SU-DHL-6 (cell line): ENCODE measurements at regions not wholly inside any gene's neighbourhood (a gene's known extent, or its start where the extent isn't known, plus 50 kb on each side); places are given as distances from the start of the nearest gene placed in this dataset.

Experiments used
- H2AFZ ChIP-seq: fragments of 200-600 bp; sonication (generic); 2 replicates; pipeline ENCODE4 v1.6.1; 2014; ENCODE audit warnings: low read depth, mild to moderate bottlenecking, moderate library complexity, mixed read lengths, antibody characterized with exemption, low read length; ENCODE audit not compliant: severe bottlenecking
- H3F3A ChIP-seq: fragments of 200-600 bp; shearing (Covaris generic); 2 replicates; pipeline ENCODE4 v1.6.0; 2016; ENCODE audit warnings: antibody characterized with exemption, mild to moderate bottlenecking; ENCODE audit not compliant: insufficient read depth
- H3K27ac ChIP-seq: fragments of 200-600 bp; sonication (generic); 2 replicates; pipeline ENCODE4 v1.5.1; 2016; ENCODE audit warnings: low read depth, mild to moderate bottlenecking, low read length, moderate library complexity, mixed read lengths
- H3K27me3 ChIP-seq: fragments of 200-600 bp; sonication (generic), shearing (Covaris generic); 2 replicates; pipeline ENCODE4 v1.6.0; 2014; ENCODE audit warnings: mild to moderate bottlenecking, low read length
- H3K36me3 ChIP-seq: fragments of 200-600 bp; sonication (generic); 2 replicates; pipeline ENCODE4 v1.6.1; 2014; ENCODE audit warnings: mild to moderate bottlenecking, low read length, mixed read lengths
- H3K4me2 ChIP-seq: fragments of 300-600, 200-600 bp; shearing (Covaris generic), sonication (generic); 2 replicates; pipeline ENCODE4 v1.6.0; 2014; ENCODE audit warnings: low read length, low read depth, mild to moderate bottlenecking; ENCODE audit not compliant: poor library complexity, severe bottlenecking
- H3K4me3 ChIP-seq: fragments of 200-600 bp; sonication (generic); 2 replicates; pipeline ENCODE4 v1.5.1; 2014; ENCODE audit warnings: antibody characterized with exemption, low read length, mild to moderate bottlenecking, mixed read lengths; ENCODE audit not compliant: insufficient read depth, poor library complexity, severe bottlenecking
- H3K79me2 ChIP-seq: fragments of 200-600 bp; sonication (generic); 2 replicates; pipeline ENCODE4 v1.6.1; 2014; ENCODE audit warnings: mild to moderate bottlenecking, low read length, moderate library complexity; ENCODE audit not compliant: insufficient read depth
- H3K9ac ChIP-seq: fragments of 200-600 bp; sonication (generic); 2 replicates; pipeline ENCODE4 v1.7.0; 2014; ENCODE audit warnings: mild to moderate bottlenecking, low read length
- H3K9me2 ChIP-seq: fragments of 200-600 bp; sonication (generic); replicated peaks from 2 replicates; pipeline ENCODE4 v1.6.1; 2014; ENCODE audit warnings: low read length; ENCODE audit not compliant: insufficient read depth
- H3K9me3 ChIP-seq: fragments of 200-600 bp; sonication (generic); 2 replicates; pipeline ENCODE4 v1.6.1; 2014; ENCODE audit warnings: low read length, mixed read lengths; ENCODE audit not compliant: insufficient read depth
- H4K20me1 ChIP-seq: fragments of 200-600 bp; sonication (generic); 2 replicates; pipeline ENCODE4 v1.6.1; 2014; ENCODE audit warnings: low read depth, mild to moderate bottlenecking, antibody characterized with exemption, low read length, moderate library complexity, mixed read lengths
- EZH2phosphoT487 ChIP-seq: fragments of 200-600 bp; sonication (generic), shearing (Covaris generic); conservative IDR thresholded peaks from 2 replicates; pipeline ENCODE4 v1.6.1; 2018; ENCODE audit warnings: mild to moderate bottlenecking, antibody characterized with exemption, low read length, moderate library complexity, mixed read lengths
- TF ChIP-seq, protein P1 (sequence below): fragments of 200-600 bp; sonication (generic); IDR thresholded peaks from one replicate; pipeline ENCODE4 v1.5.1; 2017; ENCODE audit warnings: antibody characterized with exemption, mild to moderate bottlenecking, low read length, moderate library complexity; ENCODE audit not compliant: insufficient read depth, poor library complexity, severe bottlenecking

DNA sequence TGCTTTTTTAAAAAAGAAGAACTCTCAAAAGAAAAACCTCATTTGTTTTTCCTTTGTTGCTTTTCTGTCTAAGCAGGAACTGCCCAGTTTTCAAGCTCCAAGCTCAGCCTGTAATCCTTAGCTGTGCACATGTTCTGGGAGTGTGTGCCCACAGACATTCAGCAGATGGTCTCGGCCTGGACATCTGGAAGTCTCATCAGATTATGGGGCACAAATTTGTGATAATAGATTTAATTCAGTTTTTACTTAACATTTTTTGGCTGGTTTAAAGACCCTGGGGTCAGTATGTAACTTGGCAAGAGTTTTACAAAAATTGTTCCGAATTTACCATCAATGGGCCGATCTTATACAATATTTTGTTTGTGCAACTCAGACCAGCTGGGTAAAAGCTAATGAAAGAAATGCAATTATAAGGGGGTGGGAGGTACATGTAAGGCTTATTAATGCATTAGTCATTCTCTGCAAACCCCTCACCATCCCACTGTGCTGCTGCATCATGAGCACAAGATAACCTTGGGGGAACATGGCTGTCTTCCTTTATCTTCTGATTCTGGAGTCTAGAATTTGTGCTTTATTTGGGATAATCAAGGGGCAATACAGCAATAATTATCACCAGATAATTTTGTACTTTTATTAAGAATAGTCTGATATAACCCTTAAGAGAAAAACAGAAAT, 86.9 kb upstream of the PHOX2B start:
- H3K4me2 ChIP-seq: no peak overlapping the region
- H3K4me3 ChIP-seq: no peak overlapping the region
- no peaks in the 10 kb centered on the region for H3K9me3 ChIP-seq
- no peaks in the 10 kb centered on the region for H3K9me2 ChIP-seq
- H3K27ac ChIP-seq: no peak overlapping the region
- H3K79me2 ChIP-seq: no peaks in the 10 kb centered on the region
- H2AFZ ChIP-seq: no peak overlapping the region
- H3F3A ChIP-seq: no peaks in the 10 kb centered on the region
- TF ChIP-seq, protein P1, sequence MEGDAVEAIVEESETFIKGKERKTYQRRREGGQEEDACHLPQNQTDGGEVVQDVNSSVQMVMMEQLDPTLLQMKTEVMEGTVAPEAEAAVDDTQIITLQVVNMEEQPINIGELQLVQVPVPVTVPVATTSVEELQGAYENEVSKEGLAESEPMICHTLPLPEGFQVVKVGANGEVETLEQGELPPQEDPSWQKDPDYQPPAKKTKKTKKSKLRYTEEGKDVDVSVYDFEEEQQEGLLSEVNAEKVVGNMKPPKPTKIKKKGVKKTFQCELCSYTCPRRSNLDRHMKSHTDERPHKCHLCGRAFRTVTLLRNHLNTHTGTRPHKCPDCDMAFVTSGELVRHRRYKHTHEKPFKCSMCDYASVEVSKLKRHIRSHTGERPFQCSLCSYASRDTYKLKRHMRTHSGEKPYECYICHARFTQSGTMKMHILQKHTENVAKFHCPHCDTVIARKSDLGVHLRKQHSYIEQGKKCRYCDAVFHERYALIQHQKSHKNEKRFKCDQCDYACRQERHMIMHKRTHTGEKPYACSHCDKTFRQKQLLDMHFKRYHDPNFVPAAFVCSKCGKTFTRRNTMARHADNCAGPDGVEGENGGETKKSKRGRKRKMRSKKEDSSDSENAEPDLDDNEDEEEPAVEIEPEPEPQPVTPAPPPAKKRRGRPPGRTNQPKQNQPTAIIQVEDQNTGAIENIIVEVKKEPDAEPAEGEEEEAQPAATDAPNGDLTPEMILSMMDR: no peak
- H4K20me1 ChIP-seq: no peaks in the 10 kb centered on the region
- no peak overlapping the region for H3K9ac ChIP-seq
- H3K27me3 ChIP-seq: 0 out of 2 replicates have a peak, but pooled peaks cover 4% of the 10 kb centered on the region
- no peaks in the 10 kb centered on the region for H3K36me3 ChIP-seq

GRCh38 chr4:41832961-41833360, 84.4 kb upstream of the PHOX2B start:
- no peak overlapping the region for H3K27ac ChIP-seq
- H4K20me1 ChIP-seq: no peaks in the 10 kb centered on the region
- H3K4me2 ChIP-seq: no peak overlapping the region
- no peak for TF ChIP-seq EZH2phosphoT487
- TF ChIP-seq, protein P1: no peak
- H3K9me3 ChIP-seq: no peaks in the 10 kb centered on the region
- no peaks in the 10 kb centered on the region for H3K79me2 ChIP-seq
- H3K9me2 ChIP-seq: no peaks in the 10 kb centered on the region
- 0 out of 2 replicates have a peak, but pooled peaks cover 4% of the 10 kb centered on the region for H3K27me3 ChIP-seq
- no peaks in the 10 kb centered on the region for H3K36me3 ChIP-seq
- no peak overlapping the region for H3K4me3 ChIP-seq
- H2AFZ ChIP-seq: no peak overlapping the region
- H3F3A ChIP-seq: no peaks in the 10 kb centered on the region
- H3K9ac ChIP-seq: no peak overlapping the region

GRCh38 chr4:41822325-41822724, 73.8 kb upstream of the PHOX2B start:
- Histone ChIP-seq H3K4me3 (no peak overlapping the region), H3K79me2 (no peaks in the 10 kb centered on the region), H4K20me1 (no peaks in the 10 kb centered on the region), H3K9me2 (no peaks in the 10 kb centered on the region), H3K9me3 (no peaks in the 10 kb centered on the region), H3F3A (no peaks in the 10 kb centered on the region), H3K36me3 (no peaks in the 10 kb centered on the region), H3K27ac (no peak overlapping the region), H3K27me3 (no peaks in the 10 kb centered on the region), H3K4me2 (no peak overlapping the region), H3K9ac (no peak overlapping the region), H2AFZ (no peak overlapping the region)
- TF ChIP-seq, protein P1: no peak
- TF ChIP-seq EZH2phosphoT487: no peak
